MCF 10A (cell line): ENCODE measurements at regions not wholly inside any gene's neighbourhood (a gene's known extent, or its start where the extent isn't known, plus 50 kb on each side); places are given as distances from the start of the nearest gene placed in this dataset.

Source experiments
- BruUV-seq: library from RNA; stranded (reverse); fragments of 400-500 nt; replicated peaks from 2 replicates; lab custom pipeline; 2021; lab: Mats Ljungman, UMichigan
- CTCF ChIA-PET: fragments of 300-600 bp; sonication (Branson Sonifier 250); formaldehyde crosslinking; extraction: SDS; loops from one replicate; lab custom pipeline; 2021; ENCODE audit warnings: antibody characterized with exemption, inconsistent platforms; lab: Yijun Ruan, JAX
- POLR2A ChIA-PET: fragments of 300-600, 350-650 bp; sonication (Branson Sonifier 250); formaldehyde crosslinking; extraction: SDS; loops from one replicate; lab custom pipeline; 2020; ENCODE audit warnings: antibody characterized with exemption, inconsistent platforms; lab: Yijun Ruan, JAX
- DNase-seq: peaks from one replicate; pipeline ENCODE4 v3.0.0-alpha.2; 2018; ENCODE audit not compliant: unreplicated experiment
- H3K27ac Mint-ChIP-seq: one replicate; pipeline ENCODE4 v1.8.0; 2022; ENCODE audit warnings: mild to moderate bottlenecking, low read depth, mixed read lengths; ENCODE audit not compliant: unreplicated experiment
- H3K27me3 Mint-ChIP-seq: one replicate; pipeline ENCODE4 v1.8.0; 2022; ENCODE audit warnings: mixed read lengths; ENCODE audit not compliant: insufficient read depth, unreplicated experiment
- H3K36me3 Mint-ChIP-seq: one replicate; pipeline ENCODE4 v1.8.0; 2022; ENCODE audit warnings: mild to moderate bottlenecking, moderate library complexity, mixed read lengths; ENCODE audit not compliant: insufficient read depth, unreplicated experiment
- H3K4me1 Mint-ChIP-seq: one replicate; pipeline ENCODE4 v1.8.0; 2022; ENCODE audit warnings: mixed read lengths; ENCODE audit not compliant: insufficient read depth, unreplicated experiment
- H3K4me3 Mint-ChIP-seq: one replicate; pipeline ENCODE4 v1.8.0; 2022; ENCODE audit warnings: mild to moderate bottlenecking, moderate library complexity, mixed read lengths; ENCODE audit not compliant: unreplicated experiment
- H3K9me3 Mint-ChIP-seq: one replicate; pipeline ENCODE4 v1.8.0; 2022; ENCODE audit warnings: mixed read lengths; ENCODE audit not compliant: unreplicated experiment
- CTCF ChIP-seq: fragments of 200-600 bp; IDR thresholded peaks from one replicate; pipeline ENCODE4 v1.8.0; 2022; ENCODE audit warnings: antibody characterized with exemption, mild to moderate bottlenecking; ENCODE audit not compliant: unreplicated experiment
- intact Hi-C: fragments of 100-400 bp; cut with micrococcal nuclease; formaldehyde crosslinking; loops from 2 replicates; pipeline ENCODE4 v1.14.1; 2022

GRCh38 chr10:10156917-10157600 lies 860.6 kb upstream of the CELF2 start:
- ChIA-PET CTCF (no interaction called here), POLR2A (interaction anchor here (0.6 to 1.0 kb wide), 3 partner anchors 9 to 20 kb away, joined by 3 to 4 read pairs (median 3); no protein-coding TSS in a partner anchor)
- no TSS peak for BruUV-seq
- no peaks in the 10 kb centered on the region for H3K4me1 Mint-ChIP-seq
- no peak overlapping the region for H3K27ac Mint-ChIP-seq
- no peak overlapping the region for H3K4me3 Mint-ChIP-seq
- intact Hi-C loops, result no loop called here
- no peaks in the 10 kb centered on the region for H3K36me3 Mint-ChIP-seq
- no peak for TF ChIP-seq CTCF
- no peaks in the 10 kb centered on the region for H3K27me3 Mint-ChIP-seq
- H3K9me3 Mint-ChIP-seq, result no peaks in the 10 kb centered on the region
- no peak for DNase-seq

- no peak for TF ChIP-seq CTCF
- peaks cover 6% of the 10 kb centered on the region for H3K9me3 Mint-ChIP-seq
- no peak overlapping the region for H3K4me3 Mint-ChIP-seq
- intact Hi-C loops, result no loop called here
- no peaks in the 10 kb centered on the region for H3K4me1 Mint-ChIP-seq
- ChIA-PET POLR2A (no interaction called here), CTCF (no interaction called here)
- no peaks in the 10 kb centered on the region for H3K27me3 Mint-ChIP-seq
- H3K36me3 Mint-ChIP-seq, result no peaks in the 10 kb centered on the region
- no peak overlapping the region for H3K27ac Mint-ChIP-seq
- no TSS peak for BruUV-seq
- DNase-seq, result no peak
Observed at GRCh38 chr10:10160821-10161312, 856.8 kb upstream of the CELF2 start.

GRCh38 chr10:10164848-10165247 lies 852.8 kb upstream of the CELF2 start:
- no peak overlapping the region for H3K4me3 Mint-ChIP-seq
- POLR2A ChIA-PET, result no interaction called here

GRCh38 chr10:10165415-10165814 lies 852.3 kb upstream of the CELF2 start:
- no peak for DNase-seq
- Mint-ChIP-seq H3K4me3 (no peak overlapping the region), H3K27me3 (no peaks in the 10 kb centered on the region), H3K9me3 (peaks cover 6% of the 10 kb centered on the region), H3K4me1 (no peaks in the 10 kb centered on the region), H3K36me3 (no peaks in the 10 kb centered on the region), H3K27ac (no peak overlapping the region)
- CTCF ChIA-PET, result interaction anchor here (0.5 to 0.8 kb wide), 3 partner anchors 9 to 99 kb away, joined by 3 to 4 read pairs (median 3); no protein-coding TSS in a partner anchor
- no TSS peak for BruUV-seq
- no peak for TF ChIP-seq CTCF
- intact Hi-C loops, result no loop called here
- POLR2A ChIA-PET, result no interaction called here

More at GRCh38 chr10:10164848-10165247, 852.8 kb upstream of the CELF2 start:
- intact Hi-C loops, result no loop called here
- Mint-ChIP-seq H3K36me3 (no peaks in the 10 kb centered on the region), H3K9me3 (peaks cover 6% of the 10 kb centered on the region), H3K27ac (no peak overlapping the region), H3K4me1 (no peaks in the 10 kb centered on the region), H3K27me3 (no peaks in the 10 kb centered on the region)
- no TSS peak for BruUV-seq
- no peak for DNase-seq
- CTCF ChIA-PET, result interaction anchor here (0.8 kb wide), 1 partner anchor 44 kb away, joined by 3 read pairs; no protein-coding TSS in a partner anchor
- no peak for TF ChIP-seq CTCF
